DND-41 (cell line): ENCODE measurements at regions not wholly inside any gene's neighbourhood (a gene's known extent, or its start where the extent isn't known, plus 50 kb on each side); places are given as distances from the start of the nearest gene placed in this dataset.
A peak's percentile ranks its signal among the peaks of the same experiment; 100 is the strongest.

ENCODE experiments used
- ATAC-seq: fragments of 200-7000 bp; cut with Tn5 transposase; 3 replicates; pipeline ENCODE4 v1.9.1; 2021; ENCODE audit warnings: low read depth; ENCODE audit not compliant: insufficient read depth
- DNase-seq: peaks from one replicate; pipeline ENCODE4 v3.0.0-alpha.2; 2020
- H2AFZ ChIP-seq: 2 replicates; pipeline ENCODE4 v1.6.0; 2012; ENCODE audit warnings: low read depth, low read length
- H3K27ac ChIP-seq: 2 replicates; pipeline ENCODE4 v1.5.1; 2012; ENCODE audit warnings: low read length, inconsistent platforms
- H3K27me3 ChIP-seq: fragments of 200-600 bp; sonication (generic); 2 replicates; pipeline ENCODE4 v1.6.0; 2012; ENCODE audit warnings: low read length, mild to moderate bottlenecking, inconsistent platforms; ENCODE audit not compliant: insufficient read depth, poor library complexity
- H3K36me3 ChIP-seq: 2 replicates; pipeline ENCODE4 v1.5.1; 2012; ENCODE audit warnings: low read length, inconsistent platforms; ENCODE audit not compliant: insufficient read depth
- H3K4me1 ChIP-seq: 2 replicates; pipeline ENCODE4 v1.5.1; 2012; ENCODE audit warnings: mild to moderate bottlenecking, low read length; ENCODE audit not compliant: insufficient read depth
- H3K4me2 ChIP-seq: 2 replicates; pipeline ENCODE4 v1.6.0; 2012; ENCODE audit warnings: mild to moderate bottlenecking, moderate library complexity, low read length, inconsistent platforms; ENCODE audit not compliant: insufficient read depth
- H3K4me3 ChIP-seq, 2 experiments: fragments of 200-600 bp in 1 of 2; shearing (Covaris generic) in 1 of 2; 2 replicates each; pipeline ENCODE4 v1.5.1; 2012 to 2016; ENCODE audit warnings: inconsistent platforms in 2 of 2, low read length in 2 of 2, mild to moderate bottlenecking in 2 of 2, low read depth in 1 of 2, moderate library complexity in 1 of 2
- H3K79me2 ChIP-seq: 2 replicates; pipeline ENCODE4 v1.6.0; 2012; ENCODE audit warnings: low read length, inconsistent platforms; ENCODE audit not compliant: insufficient read depth
- H3K9ac ChIP-seq: 2 replicates; pipeline ENCODE4 v1.6.0; 2012; ENCODE audit warnings: low read depth, mild to moderate bottlenecking, inconsistent platforms, low read length, moderate library complexity
- H3K9me3 ChIP-seq: 2 replicates; pipeline ENCODE4 v1.5.1; 2012; ENCODE audit warnings: low read length, moderate library complexity, mild to moderate bottlenecking, inconsistent platforms; ENCODE audit not compliant: insufficient read depth, severe bottlenecking
- H4K20me1 ChIP-seq: 2 replicates; pipeline ENCODE4 v1.6.0; 2012; ENCODE audit warnings: low read length; ENCODE audit not compliant: insufficient read depth
- CTCF ChIP-seq: IDR thresholded peaks from 2 replicates; pipeline ENCODE4 v1.5.1; 2012; ENCODE audit warnings: borderline replicate concordance, low read length, moderate library complexity, mild to moderate bottlenecking; ENCODE audit not compliant: poor library complexity, severe bottlenecking; ENCODE audit errors: extremely low read depth
- EZH2 ChIP-seq: IDR thresholded peaks from 3 replicates; pipeline ENCODE4 v1.6.1; 2012; ENCODE audit warnings: borderline replicate concordance, low read depth, mild to moderate bottlenecking, moderate library complexity, low read length, inconsistent platforms; ENCODE audit not compliant: severe bottlenecking

GRCh38 chr3:35275768-35276167, 363.6 kb upstream of the ARPP21 start:
- Histone ChIP-seq H2AFZ (peak overlapping the region; percentile 51), H3K79me2 (no peaks in the 10 kb centered on the region), H3K9me3 (peaks cover 12% of the 10 kb centered on the region), H3K36me3 (no peaks in the 10 kb centered on the region), H3K4me3 (no peak overlapping the region), H3K9ac (peak overlapping the region; percentile 22; the same call in 1 of the 2 replicates), H3K27me3 (no peaks in the 10 kb centered on the region), H3K4me2 (no peak overlapping the region), H3K27ac (peak overlapping the region; percentile 78), H3K4me1 (peaks cover 18% of the 10 kb centered on the region), H4K20me1 (no peaks in the 10 kb centered on the region)
- DNase-seq: no peak
- TF ChIP-seq CTCF: no peak
- no peak for TF ChIP-seq EZH2
- no peak; the same call in 2 of the 3 replicates for ATAC-seq

DNA sequence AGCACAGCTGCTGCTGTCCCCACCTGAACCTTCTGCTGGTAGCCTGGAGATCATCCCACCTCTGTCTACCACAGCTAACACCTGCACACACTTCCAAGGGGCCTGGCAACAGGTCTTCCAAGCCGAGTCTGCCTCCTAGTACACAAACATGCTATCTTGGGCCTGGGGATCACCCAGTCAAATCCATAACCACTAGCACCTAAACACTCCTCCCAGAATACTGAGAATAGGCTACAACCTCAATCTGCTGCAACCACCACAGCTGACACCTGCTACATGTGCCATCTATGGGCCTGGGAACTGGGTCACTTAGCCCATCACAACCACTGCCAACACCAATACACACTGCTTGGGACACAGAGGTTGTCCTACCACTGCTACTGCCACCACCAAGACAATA, 362.8 kb upstream of the ARPP21 start:
- Histone ChIP-seq H3K9ac (no peak overlapping the region), H3K36me3 (no peaks in the 10 kb centered on the region), H3K9me3 (peaks cover 12% of the 10 kb centered on the region), H3K4me1 (peaks cover 18% of the 10 kb centered on the region), H3K4me3 (no peak overlapping the region), H4K20me1 (no peaks in the 10 kb centered on the region), H3K4me2 (no peak overlapping the region), H2AFZ (peak overlapping the region; percentile 51), H3K27ac (peak overlapping the region; percentile 78), H3K79me2 (no peaks in the 10 kb centered on the region), H3K27me3 (no peaks in the 10 kb centered on the region)
- DNase-seq (peak; percentile 68), ATAC-seq (peak; percentile 80)
- no peak for TF ChIP-seq EZH2
- no peak for TF ChIP-seq CTCF

- Histone ChIP-seq H2AFZ (no peak overlapping the region), H3K79me2 (peaks cover 19% of the 10 kb centered on the region), H3K27me3 (no peaks in the 10 kb centered on the region), H3K4me3 (no peak overlapping the region), H4K20me1 (no peaks in the 10 kb centered on the region), H3K9ac (no peak overlapping the region), H3K4me1 (peaks cover 49% of the 10 kb centered on the region), H3K36me3 (no peaks in the 10 kb centered on the region), H3K27ac (peak overlapping the region; percentile 69), H3K4me2 (no peak overlapping the region), H3K9me3 (peaks cover 2% of the 10 kb centered on the region)
- no peak for DNase-seq
- TF ChIP-seq EZH2 (no peak), CTCF (peak; percentile 51)
- no peak for ATAC-seq
Observed at GRCh38 chr3:35291471-35292236, 347.7 kb upstream of the ARPP21 start.
